Loucy (cell line): ENCODE measurements at regions not wholly inside any gene's neighbourhood (a gene's known extent, or its start where the extent isn't known, plus 50 kb on each side); places are given as distances from the start of the nearest gene placed in this dataset.

Experiments
- EZH2phosphoT487 ChIP-seq: fragments of 200-600 bp; IDR thresholded peaks from 2 replicates; pipeline ENCODE4 v1.6.1; 2018; ENCODE audit warnings: antibody characterized with exemption, mild to moderate bottlenecking, moderate library complexity, borderline replicate concordance
- TF ChIP-seq, protein P1 (sequence below): fragments of 200-600 bp; sonication (generic); conservative IDR thresholded peaks from 2 replicates; pipeline ENCODE4 v1.5.1; 2014; ENCODE audit warnings: mild to moderate bottlenecking, antibody characterized with exemption, low read length

DNA sequence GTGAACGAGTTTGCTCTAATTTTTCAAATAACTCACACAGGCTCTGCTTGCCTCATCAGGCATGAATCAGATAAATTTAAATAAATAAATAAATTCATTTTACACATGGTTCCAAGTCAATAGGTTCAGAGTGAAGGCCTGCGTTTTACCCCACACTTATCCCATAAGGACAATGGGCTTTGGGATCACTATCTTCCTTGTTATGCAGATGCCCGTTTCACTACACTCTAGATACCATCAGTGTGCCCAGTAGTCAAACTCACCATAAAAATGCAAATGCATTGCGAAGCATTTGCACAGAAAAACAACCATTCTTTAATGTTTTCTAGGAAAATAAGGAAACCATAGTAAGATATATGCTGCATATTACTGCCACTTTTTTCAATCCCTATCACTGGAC lies 155.9 kb upstream of the CCDC196 start:
- TF ChIP-seq, protein P1, sequence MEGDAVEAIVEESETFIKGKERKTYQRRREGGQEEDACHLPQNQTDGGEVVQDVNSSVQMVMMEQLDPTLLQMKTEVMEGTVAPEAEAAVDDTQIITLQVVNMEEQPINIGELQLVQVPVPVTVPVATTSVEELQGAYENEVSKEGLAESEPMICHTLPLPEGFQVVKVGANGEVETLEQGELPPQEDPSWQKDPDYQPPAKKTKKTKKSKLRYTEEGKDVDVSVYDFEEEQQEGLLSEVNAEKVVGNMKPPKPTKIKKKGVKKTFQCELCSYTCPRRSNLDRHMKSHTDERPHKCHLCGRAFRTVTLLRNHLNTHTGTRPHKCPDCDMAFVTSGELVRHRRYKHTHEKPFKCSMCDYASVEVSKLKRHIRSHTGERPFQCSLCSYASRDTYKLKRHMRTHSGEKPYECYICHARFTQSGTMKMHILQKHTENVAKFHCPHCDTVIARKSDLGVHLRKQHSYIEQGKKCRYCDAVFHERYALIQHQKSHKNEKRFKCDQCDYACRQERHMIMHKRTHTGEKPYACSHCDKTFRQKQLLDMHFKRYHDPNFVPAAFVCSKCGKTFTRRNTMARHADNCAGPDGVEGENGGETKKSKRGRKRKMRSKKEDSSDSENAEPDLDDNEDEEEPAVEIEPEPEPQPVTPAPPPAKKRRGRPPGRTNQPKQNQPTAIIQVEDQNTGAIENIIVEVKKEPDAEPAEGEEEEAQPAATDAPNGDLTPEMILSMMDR, result no peak
- no peak for TF ChIP-seq EZH2phosphoT487
